ENCODE measurements at regions not wholly inside any gene's neighbourhood (a gene's known extent, or its start where the extent isn't known, plus 50 kb on each side); places are given as distances from the start of the nearest gene placed in this dataset.

DNA sequence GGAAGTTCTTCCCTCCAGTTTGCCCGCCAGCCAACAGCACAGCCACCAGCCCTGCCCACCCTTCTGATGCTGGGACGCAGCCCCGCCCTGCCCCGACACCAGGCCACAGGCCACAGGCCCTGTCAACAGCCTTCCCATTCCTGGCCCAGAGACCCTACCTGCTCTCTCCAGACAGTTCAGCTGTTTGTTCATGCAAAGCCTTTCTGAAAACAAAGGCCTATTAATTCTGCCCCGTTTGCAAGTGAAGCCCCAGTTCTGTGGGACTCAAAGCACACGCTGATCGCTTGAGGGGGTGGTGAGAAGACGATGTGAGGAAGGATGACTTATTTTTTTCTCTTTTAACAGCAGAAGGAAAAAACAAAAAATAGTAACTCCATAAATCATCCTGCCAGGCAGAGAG, 55.4 kb upstream of the KIF26B start:
- TF ChIP-seq CEBPB (IDR thresholded peaks at IDR 0.05) = no peak
- TF ChIP-seq, protein P1, sequence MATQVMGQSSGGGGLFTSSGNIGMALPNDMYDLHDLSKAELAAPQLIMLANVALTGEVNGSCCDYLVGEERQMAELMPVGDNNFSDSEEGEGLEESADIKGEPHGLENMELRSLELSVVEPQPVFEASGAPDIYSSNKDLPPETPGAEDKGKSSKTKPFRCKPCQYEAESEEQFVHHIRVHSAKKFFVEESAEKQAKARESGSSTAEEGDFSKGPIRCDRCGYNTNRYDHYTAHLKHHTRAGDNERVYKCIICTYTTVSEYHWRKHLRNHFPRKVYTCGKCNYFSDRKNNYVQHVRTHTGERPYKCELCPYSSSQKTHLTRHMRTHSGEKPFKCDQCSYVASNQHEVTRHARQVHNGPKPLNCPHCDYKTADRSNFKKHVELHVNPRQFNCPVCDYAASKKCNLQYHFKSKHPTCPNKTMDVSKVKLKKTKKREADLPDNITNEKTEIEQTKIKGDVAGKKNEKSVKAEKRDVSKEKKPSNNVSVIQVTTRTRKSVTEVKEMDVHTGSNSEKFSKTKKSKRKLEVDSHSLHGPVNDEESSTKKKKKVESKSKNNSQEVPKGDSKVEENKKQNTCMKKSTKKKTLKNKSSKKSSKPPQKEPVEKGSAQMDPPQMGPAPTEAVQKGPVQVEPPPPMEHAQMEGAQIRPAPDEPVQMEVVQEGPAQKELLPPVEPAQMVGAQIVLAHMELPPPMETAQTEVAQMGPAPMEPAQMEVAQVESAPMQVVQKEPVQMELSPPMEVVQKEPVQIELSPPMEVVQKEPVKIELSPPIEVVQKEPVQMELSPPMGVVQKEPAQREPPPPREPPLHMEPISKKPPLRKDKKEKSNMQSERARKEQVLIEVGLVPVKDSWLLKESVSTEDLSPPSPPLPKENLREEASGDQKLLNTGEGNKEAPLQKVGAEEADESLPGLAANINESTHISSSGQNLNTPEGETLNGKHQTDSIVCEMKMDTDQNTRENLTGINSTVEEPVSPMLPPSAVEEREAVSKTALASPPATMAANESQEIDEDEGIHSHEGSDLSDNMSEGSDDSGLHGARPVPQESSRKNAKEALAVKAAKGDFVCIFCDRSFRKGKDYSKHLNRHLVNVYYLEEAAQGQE (IDR thresholded peaks at IDR 0.05; ENCODE audit: low read depth) = no peak
- TF ChIP-seq EP300 (IDR thresholded peaks at IDR 0.05; ENCODE audit: borderline replicate concordance) = no peak
- TF ChIP-seq TCF12 (IDR thresholded peaks at IDR 0.05; ENCODE audit: low read depth) = no peak
- no peak for TF ChIP-seq YY1 (IDR thresholded peaks at IDR 0.05; ENCODE audit: low read depth)
- no peak for TF ChIP-seq TEAD4 (IDR thresholded peaks at IDR 0.05)
- TF ChIP-seq, protein P2, sequence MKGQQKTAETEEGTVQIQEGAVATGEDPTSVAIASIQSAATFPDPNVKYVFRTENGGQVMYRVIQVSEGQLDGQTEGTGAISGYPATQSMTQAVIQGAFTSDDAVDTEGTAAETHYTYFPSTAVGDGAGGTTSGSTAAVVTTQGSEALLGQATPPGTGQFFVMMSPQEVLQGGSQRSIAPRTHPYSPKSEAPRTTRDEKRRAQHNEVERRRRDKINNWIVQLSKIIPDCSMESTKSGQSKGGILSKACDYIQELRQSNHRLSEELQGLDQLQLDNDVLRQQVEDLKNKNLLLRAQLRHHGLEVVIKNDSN (IDR thresholded peaks at IDR 0.05) = no peak
- TF ChIP-seq, protein P3, sequence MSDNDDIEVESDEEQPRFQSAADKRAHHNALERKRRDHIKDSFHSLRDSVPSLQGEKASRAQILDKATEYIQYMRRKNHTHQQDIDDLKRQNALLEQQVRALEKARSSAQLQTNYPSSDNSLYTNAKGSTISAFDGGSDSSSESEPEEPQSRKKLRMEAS (IDR thresholded peaks at IDR 0.05) = no peak
- TF ChIP-seq RAD21 (IDR thresholded peaks at IDR 0.05; ENCODE audit: low read depth) = no peak
- TF ChIP-seq TAF1 (IDR thresholded peaks at IDR 0.05; ENCODE audit: low read depth) = no peak
- no peak for TF ChIP-seq FOXM1 (IDR thresholded peaks at IDR 0.05; ENCODE audit: borderline replicate concordance, low read depth)

Measured in Ishikawa (cell line).